CD1c-positive myeloid dendritic cell (primary cell): ENCODE measurements at regions not wholly inside any gene's neighbourhood (a gene's known extent, or its start where the extent isn't known, plus 50 kb on each side); places are given as distances from the start of the nearest gene placed in this dataset.
"Not testable (repeated sequence)": the region's sequence is repeated elsewhere in the genome, so short reads cannot be mapped to it uniquely, and the experiment has no call there.

ENCODE experiments used
- DNase-seq: peaks from one replicate; pipeline ENCODE4 v3.0.0-alpha.2; 2016; ENCODE audit errors: extremely low spot score

DNA sequence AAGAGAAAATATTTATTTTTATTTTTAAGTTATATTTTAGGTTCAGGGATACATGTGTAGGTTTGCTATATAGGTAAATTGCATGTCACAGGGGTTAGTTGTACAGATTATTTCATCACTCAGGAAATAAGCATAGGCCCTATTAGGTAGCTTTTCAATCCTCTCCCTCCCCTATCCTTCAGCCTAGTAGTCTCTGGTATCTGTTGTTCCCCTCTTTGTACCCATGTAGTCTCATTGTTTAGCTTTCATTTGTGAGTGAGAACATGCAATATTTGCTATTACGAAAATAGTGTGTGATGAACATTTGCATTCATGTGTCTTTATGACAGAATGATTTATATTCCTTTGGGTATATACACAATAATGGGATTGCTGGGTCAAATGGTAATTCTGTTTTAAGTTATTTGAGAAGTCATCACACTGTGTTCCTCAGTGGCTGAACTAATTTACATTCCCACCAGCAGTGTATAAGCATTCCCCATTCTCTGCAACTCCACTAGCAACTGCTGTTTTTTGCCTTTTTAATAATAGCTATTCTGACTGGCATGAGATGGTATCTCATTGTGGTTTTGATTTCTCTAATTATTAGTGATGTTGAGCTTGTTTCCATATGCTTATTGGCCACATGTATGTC lies 863.3 kb downstream of the TTLL7 start:
- DNase-seq = not testable (repeated sequence)

DNA sequence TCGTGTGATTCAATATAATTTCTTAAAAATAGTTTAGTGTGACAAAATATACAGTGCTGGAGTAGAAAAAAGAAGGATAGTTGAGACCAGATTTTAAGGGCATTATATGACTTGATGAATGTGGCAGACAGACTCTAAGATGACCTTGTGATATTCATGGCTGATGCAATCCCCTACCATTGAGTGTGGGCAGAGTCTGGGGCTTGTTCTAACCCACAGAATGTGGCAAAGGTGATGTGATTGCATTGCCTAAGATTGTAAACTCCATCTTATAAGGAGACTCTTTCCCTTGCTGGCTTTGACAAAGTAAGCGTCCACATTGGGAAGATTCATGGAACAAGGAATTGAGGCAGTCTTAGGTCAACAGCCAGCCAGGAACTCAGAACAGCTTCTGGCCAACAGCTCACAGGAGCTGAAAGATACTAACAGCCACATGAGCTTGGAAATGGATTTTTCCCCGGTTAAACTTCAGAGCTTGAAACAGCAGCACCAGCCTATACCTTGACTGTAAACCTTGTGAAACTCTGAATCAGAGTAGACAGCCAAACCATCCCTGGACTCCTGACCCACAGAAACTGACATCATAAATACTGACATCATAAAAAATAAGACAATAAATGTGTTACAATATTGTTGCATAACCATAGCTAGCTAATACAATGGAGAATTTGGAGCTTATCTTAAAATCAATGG lies 864.5 kb downstream of the TTLL7 start:
- not testable (repeated sequence) for DNase-seq

DNA sequence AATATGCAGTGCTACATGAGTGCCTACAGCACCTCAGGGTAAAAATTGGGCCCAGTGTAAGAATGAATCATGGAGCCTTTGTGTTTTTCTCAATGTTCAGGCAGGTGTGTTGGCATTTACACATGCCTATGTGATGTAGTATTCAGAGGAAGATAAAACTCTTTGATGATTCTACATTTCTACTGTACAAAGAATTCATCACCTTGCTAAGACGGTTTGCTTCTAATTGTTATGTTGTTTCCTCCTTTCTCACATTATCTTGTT lies 867.3 kb downstream of the TTLL7 start:
- DNase-seq = no peak

DNA sequence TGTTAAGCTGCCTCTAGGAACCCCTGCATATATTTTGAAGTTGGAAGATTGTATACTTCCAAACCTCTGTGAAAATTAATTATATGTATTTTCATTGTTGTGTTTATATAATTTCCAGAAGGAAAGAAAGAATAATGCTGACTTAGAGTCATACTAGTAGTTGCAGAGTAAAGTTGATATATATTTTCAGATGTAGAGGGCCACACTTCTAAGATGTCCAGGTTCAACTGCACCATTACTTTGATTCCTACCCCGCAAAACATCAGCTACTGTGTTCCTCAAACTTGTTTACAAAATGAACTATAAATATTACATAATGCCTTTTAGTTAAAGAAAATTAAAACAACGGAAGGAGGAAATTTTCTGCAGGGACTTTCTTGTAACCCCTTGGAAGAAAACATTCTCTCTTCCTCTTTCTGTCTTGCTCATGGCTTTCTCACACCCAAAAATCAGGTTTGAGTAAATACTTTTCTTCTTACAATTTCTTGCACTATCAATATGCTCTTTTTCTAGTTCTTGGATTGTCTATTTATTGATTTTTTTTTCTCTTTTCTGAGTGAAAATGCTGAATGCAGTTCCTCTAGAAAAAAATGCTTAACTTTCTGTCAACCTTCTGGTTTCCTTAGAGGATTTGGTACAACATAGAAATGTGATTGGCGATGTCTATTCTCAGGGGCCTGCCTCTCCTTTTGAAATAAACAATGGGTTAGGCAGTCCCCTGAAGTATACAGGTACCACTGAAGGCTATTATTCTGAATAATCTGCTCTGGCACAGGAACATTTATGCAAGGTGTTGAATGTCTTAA lies 867.8 kb downstream of the TTLL7 start:
- DNase-seq = no peak

DNA sequence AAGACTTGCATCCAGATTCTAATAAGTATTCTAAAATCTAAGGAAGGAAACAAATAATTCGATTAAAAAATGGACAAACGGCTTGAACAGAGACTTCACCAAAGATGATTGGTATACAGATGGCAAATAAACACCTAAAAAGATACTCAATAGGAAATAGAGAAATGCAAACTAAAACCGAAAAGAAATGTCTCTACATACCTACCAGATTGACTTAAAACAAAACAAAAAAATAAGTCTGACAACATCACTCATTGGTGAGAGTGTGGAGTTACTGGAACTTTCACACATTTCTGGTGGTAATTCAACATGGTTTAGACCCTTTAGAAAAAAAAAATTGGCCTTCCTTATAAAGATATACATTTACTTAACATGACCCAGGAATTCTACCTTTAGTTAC lies 869.8 kb downstream of the TTLL7 start:
- DNase-seq = no peak

DNA sequence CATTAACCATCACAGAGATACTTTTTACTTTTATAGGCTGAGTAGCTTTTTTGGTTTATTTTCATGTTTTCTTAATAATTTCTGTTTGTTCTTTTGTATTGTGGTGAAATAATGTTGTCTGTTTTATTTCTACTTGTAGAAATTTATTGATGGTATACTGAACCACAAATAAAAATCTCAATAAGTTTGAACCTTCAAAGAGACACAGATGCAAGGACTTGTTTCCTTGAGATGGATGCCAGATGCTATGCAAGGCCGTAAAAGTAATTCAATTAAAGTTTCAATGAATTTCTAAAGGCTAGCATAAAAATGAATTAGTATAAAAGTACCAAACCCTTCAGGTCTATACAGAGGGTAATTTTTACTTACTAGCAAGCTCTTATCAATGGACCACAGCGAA lies 873.5 kb downstream of the TTLL7 start:
- DNase-seq = no peak

DNA sequence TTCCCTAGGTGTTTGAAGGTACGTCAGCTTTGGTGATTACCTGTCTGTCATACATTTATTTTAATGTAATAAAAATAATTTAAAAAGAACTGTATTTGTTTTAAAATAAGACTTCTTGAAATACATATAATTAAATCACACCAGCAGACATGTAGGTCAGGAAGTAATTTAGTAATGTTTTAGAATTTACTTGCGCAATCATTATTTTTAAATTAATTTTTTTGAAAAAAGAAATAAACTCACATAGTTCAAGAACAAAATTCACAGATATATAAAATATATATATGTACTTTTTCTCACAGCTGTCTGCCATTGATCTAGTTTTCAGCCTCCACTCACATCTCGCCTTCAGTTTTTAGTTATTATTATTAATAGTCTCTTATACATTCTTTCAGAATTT lies 875.9 kb downstream of the TTLL7 start:
- no peak for DNase-seq

DNA sequence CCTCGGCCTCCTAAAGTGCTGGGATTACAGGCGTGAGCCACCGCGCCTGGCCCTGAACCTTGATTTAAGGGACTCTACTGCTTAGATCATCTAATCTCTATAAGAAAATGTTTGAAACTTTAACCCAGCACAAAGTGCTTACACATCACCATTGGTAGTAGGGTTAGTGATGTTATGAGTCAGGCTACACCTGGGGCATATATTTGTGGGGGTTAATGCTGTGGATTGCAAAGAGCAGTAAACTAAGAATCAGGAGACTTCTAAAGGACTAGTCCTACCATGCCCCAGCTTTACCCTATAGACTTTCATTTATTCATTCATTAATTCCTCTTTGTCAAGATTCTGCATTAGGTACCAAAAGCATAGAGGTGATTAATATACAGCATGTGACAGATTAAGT lies 880.5 kb downstream of the TTLL7 start:
- DNase-seq = no peak

DNA sequence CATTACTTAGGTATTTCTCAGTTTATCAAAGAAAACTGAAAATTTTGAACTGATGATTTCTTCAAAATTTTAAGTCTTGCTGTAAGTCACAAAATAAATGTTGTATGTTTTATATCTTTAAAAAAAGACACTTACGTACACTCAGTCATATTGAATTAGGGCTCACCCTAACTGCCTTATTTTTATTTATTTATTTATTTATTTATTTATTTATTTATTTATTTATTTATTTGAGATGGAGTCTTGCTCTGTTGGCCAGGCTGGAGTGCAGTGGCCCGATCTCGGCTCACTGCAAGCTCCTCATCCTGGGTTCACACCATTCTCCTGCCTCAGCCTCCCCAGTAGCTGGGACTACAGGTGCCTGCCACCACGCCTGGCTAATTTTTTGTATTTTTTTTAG lies 881.9 kb downstream of the TTLL7 start:
- DNase-seq = not testable (repeated sequence)

DNA sequence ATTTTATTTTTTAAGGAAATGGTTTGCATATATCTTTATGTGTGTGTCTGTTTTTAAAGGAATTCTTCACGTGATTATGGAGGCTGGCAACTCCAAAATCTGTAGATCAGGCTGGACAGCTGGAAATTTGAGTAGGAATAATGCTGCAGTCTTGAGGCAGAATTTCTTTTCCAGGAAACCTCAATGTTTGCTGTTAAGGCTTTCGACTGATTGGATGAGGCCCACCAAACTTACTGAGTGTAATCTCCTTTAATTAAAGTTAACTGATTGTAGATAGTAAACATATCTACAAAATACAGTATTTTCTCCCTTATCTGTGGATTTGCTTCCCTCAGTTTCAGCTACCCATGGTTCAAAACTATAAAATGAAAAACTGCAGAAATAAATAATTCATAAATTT lies 883.1 kb downstream of the TTLL7 start:
- DNase-seq = no peak

DNA sequence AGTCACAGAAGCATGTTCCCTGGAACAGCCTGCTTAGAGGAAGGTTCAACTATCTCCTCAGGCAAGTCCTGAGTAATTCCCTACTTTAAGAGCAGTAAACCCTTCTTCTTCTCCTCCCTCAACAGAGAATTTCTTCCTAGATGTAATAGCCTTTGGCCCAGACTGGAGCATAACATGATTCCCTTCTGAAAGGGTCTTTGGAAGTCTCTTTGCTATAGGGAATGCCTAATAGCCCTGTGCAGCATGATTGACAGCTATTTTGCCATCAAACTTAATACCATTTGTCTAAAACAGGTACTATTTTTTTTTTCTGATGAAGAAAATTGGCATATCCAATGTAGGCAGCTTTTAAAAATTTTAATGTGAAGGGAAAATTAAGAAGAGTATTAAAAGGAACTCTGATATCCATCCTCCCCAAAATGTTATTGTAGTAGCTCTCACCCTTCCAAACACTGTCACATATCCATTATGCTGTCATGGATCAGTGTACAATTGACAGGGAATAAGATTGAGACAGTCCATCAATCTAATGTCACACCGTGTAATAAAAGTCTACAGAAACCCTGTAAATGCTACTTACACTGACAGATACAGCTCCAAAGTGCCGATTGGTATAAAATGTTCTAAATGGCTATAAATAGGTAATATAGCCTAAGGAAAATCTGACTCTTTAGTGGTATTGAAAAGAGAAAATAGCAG lies 884.6 kb downstream of the TTLL7 start:
- DNase-seq = no peak

DNA sequence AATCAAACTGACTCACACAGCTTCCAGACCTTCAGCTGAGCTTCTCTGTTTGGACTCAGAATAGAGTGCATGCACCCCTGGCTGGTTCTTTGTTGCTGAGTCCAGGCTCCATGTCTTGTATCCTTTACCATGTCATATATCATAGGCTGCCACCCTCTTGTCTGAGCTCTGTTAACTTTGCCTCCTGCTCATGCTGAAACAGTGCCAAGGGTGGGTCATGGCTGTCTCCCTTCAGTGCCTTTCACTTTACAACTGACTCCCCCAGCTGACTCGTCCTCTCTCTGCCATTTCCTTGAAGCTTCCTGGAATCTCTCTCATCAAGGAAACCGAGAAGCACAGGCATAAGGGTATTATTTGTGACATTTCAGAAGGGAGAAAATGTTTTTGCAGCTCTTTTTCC lies 885.3 kb downstream of the TTLL7 start:
- no peak for DNase-seq

DNA sequence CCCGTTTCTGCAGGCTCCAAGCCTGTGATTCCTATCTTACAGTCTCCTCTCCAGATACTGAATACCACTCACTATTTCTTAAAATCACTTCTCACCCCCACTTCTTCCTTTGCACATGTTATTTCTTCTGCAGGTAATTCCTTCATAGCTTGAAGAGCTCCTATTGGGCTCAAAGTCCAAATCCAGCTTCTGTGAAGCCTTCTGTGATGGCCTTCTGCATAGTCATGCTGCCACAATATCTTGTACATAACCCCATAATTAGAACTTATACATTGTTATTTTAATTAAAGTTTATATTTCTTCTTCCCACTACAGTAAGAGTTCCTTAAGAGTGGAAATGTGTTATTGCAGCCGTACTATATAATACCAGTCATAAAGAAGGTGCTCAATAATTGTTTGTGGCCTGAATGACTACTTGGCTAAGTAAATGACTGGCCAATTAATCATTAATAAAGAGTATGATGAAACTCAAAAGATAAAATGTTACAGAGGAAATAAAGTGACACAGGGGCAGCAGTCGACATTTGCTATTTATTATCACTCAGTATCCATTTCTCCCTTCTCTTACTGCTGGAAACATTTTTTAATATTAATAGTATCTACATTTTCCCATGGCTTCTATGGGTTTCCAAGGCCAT lies 886.6 kb downstream of the TTLL7 start:
- no peak for DNase-seq

DNA sequence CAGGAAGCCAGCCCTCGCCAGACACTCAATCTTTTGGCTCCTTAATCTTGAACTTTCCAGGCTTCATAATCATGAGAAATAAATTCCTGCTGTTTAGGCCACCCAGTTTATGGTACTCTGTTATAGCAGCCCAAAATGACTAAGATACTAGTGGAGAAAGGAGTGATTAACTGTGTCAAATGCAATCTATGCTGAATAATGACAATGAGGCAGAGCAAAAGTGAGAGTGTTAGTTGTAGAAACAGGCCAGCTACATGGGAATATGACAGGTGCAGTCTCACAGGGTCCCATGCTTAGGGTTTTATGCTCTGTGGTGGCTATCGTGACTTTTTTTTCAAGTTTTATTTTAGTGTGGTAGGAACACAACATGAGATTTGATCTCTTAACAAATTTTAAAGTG lies 888.8 kb downstream of the TTLL7 start:
- no peak for DNase-seq

DNA sequence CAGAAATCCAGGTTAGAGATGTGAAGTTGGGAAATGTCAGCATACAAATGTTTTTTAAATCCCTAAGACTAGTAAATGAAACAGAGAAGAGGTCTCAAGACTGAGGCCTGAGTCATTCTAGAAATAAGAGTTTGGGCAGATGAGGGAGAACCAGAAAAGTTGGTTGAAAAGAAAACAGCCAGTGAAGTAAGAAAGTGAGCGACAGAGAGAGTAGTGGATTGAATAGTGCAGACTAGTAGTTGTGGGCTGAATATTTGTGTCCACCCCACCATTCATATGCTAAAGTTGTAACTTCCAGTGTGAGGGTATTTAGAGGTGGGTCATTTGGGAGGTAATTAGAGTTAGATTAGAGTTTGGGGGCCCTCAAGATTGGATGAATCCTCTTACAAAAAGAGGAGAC lies 889.2 kb downstream of the TTLL7 start:
- no peak for DNase-seq

DNA sequence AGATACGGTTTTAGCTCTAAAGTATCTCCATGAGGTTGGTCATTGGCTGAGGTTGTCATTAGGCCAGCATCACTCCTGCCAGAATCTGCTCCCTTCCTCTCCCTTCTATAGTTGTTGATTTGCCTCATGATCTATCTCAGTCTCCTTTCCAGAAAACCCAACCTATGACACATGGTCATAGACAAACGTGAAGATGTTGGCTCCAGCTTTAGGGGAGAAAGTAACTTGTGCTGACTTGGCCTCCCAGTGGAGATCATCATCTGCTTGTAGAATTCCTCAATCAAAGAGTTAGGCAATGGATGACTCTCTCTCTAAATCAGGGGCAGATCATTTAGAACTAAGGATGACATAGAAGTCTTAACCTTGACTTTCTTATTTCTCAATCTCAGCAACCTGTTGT lies 894.4 kb downstream of the TTLL7 start:
- no peak for DNase-seq

DNA sequence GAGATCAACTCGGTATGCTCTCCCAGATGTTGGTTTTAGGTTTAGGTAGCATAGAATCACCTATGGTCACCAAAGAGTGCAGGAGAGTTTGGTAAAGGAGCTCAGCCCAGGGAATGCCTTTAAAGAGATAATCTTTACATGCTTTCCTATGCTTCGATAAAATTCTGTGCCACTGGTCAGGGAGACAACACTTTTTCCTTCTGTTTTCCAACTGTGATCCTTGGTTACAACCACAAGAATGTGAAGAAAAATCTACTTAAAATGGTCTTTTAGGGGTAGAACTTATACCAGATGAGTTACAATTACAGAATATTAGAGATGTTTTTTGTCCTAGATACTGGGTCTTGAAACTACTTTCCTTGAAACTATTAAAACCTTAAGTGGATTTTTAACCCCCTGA lies 895.6 kb downstream of the TTLL7 start:
- DNase-seq = no peak

DNA sequence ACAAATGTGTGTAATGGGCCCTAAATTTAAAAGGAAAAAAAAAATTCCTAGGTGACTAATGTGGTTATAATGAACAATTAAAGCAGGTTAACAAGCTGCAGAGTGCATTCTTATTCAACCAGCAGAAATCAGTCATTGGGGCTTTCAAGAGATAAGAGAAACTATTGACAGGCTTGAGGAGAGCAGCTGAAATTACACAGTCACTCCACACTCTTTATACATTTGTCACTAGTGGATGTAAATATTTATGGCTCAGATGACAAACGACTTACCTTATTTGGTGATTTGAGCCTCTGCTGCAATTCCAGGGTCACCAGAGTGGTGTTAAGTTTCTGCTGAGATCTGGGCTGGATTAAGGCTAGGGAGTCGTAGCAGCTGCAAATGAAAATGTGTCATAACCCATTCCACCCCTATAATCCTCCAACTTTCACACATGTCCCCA lies 896.3 kb downstream of the TTLL7 start:
- no peak for DNase-seq

DNA sequence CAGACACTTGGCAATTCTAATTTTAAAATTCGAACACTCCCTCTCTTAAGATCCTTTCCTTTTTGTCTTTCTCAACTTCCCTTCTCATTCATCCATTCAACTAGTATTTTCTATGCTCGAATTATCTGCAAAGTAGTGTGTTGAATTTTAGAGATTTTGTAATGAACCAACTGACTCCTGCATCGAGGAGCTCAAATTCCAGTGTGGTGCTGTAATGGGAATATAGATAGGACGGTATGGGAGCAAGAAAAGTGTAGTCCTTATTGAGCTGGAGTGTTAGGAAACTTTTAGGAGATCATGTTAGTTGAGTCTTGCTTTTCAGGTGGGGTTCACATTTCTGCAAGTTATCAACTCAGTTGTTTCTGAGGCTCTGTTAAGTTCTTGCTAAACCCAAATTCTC lies 897.5 kb downstream of the TTLL7 start:
- DNase-seq = no peak

DNA sequence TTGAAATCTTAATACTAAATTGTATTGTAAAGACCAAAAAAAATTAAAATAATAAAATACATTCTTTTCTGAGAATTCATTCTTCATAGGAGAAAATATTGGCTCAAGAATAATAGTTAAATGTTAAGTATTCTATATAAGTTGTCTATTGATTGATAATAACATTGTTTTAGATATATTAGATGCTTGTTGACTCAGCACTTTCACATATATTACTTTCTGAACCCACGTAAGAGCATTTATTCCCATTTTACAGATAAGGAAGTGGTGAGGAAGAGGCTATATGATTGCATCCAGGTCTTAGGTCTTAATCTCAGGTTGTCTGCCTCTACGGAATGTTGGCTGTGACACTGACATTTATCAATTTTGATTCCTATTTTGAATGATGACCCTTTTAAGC lies 898.8 kb downstream of the TTLL7 start:
- no peak for DNase-seq

DNA sequence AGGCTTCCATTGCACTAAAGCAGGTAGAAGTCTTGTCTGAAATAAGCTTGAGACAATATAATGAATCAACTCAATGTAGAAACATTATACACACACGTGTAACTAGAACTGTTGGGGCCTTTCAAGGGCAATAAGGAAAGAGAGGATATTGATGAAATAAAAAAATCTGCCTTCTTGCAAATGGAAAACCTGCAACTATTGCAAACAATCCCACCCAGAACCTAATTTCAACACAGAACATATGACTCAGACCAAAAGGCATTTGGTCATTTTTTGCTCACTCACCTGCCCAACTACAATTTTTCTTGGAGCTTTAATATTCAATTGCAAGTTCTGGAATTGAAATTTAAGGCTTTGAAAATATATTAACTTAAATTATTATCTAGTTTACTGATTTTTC lies 900.1 kb downstream of the TTLL7 start:
- DNase-seq = no peak

DNA sequence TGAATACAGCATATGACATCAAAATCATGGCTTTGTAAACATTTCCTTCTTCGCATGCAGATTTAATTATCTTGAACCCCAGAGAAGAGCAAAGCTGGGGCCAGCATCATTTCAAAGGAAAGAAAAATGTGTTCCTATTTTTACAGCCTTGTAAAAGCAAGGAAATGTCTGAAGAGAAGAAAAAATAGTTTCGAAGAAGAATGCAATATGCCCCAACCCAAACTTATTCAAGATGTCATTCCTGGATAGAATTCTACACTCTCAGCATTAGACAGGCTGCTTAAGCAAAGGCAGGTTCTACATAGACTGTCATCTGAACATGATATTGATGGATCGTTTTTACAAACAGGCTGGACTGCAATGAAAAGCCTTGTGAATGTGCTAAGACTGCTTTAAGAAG lies 900.8 kb downstream of the TTLL7 start:
- DNase-seq = no peak
